ENCODE measurements at regions not wholly inside any gene's neighbourhood (a gene's known extent, or its start where the extent isn't known, plus 50 kb on each side); places are given as distances from the start of the nearest gene placed in this dataset.

DNA sequence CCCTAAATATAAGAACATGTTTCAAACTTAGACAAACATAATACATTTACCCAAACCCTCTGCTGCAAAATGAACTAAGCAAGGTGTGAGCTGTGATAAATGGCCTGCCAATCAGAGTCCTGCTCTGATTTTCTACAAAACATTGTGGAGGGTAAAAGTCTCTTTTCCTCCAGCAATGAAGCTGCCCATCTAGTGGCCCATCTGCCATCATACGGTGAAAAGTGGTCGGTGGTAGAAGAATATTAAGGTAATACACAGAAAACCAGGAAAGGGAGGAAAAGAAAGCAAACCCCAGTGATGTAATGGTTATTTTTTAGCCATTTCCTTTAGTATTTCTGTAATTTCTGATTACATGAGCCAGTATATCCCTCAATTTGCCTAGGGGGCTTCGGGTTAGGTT is 838.1 kb downstream of the TBL1XR1 start:
- H3K27me3 ChIP-seq (ENCODE audit: control insufficient read depth, insufficient read depth, low read length), result no peaks in the 10 kb centered on the region
- no peak overlapping the region for H3K27ac ChIP-seq (ENCODE audit: low read depth, low read length)
- no peak for DNase-seq (ENCODE audit: low read depth in 4 of 6, low spot score in 6 of 6)
- 78% methylated on average over 3 of the region's 3 CpGs for WGBS (ENCODE audit: insufficient coverage)
- no peaks in the 10 kb centered on the region for H3K4me1 ChIP-seq (ENCODE audit: control insufficient read depth, insufficient read depth, low read length)
- no peaks in the 10 kb centered on the region for H3K9me3 ChIP-seq (ENCODE audit: control insufficient read depth, insufficient read depth, low read length)
- H3K4me3 ChIP-seq (ENCODE audit: low read depth, low read length), result no peak overlapping the region
- no peaks in the 10 kb centered on the region for H3K36me3 ChIP-seq (ENCODE audit: control insufficient read depth, insufficient read depth, low read length)

- no peaks in the 10 kb centered on the region for H3K36me3 ChIP-seq (ENCODE audit: control insufficient read depth, insufficient read depth, low read length)
- H3K4me3 ChIP-seq (ENCODE audit: low read depth, low read length), result no peak overlapping the region
- H3K27me3 ChIP-seq (ENCODE audit: control insufficient read depth, insufficient read depth, low read length), result no peaks in the 10 kb centered on the region
- DNase-seq (ENCODE audit: low read depth in 4 of 6, low spot score in 6 of 6), result no peak
- no peaks in the 10 kb centered on the region for H3K9me3 ChIP-seq (ENCODE audit: control insufficient read depth, insufficient read depth, low read length)
- H3K4me1 ChIP-seq (ENCODE audit: control insufficient read depth, insufficient read depth, low read length), result no peaks in the 10 kb centered on the region
- no peak overlapping the region for H3K27ac ChIP-seq (ENCODE audit: low read depth, low read length)
Observed at GRCh38 chr3:176357891-176358290, 839.4 kb downstream of the TBL1XR1 start.

GRCh38 chr3:176354843-176355242 is 842.4 kb downstream of the TBL1XR1 start:
- H3K4me3 ChIP-seq (ENCODE audit: low read depth, low read length), result no peak overlapping the region
- no peaks in the 10 kb centered on the region for H3K27me3 ChIP-seq (ENCODE audit: control insufficient read depth, insufficient read depth, low read length)
- no peak for DNase-seq (ENCODE audit: low read depth in 4 of 6, low spot score in 6 of 6)
- WGBS (ENCODE audit: insufficient coverage), result no CpG with 5 or more reads among the region's 2 CpGs
- no peaks in the 10 kb centered on the region for H3K4me1 ChIP-seq (ENCODE audit: control insufficient read depth, insufficient read depth, low read length)
- no peaks in the 10 kb centered on the region for H3K9me3 ChIP-seq (ENCODE audit: control insufficient read depth, insufficient read depth, low read length)
- no peak overlapping the region for H3K27ac ChIP-seq (ENCODE audit: low read depth, low read length)
- no peaks in the 10 kb centered on the region for H3K36me3 ChIP-seq (ENCODE audit: control insufficient read depth, insufficient read depth, low read length)

- no peak overlapping the region for H3K4me3 ChIP-seq (ENCODE audit: low read depth, low read length)
- 80% methylated on average over 1 of the region's 4 CpGs for WGBS (ENCODE audit: insufficient coverage)
- H3K36me3 ChIP-seq (ENCODE audit: control insufficient read depth, insufficient read depth, low read length), result no peaks in the 10 kb centered on the region
- DNase-seq (ENCODE audit: low read depth in 4 of 6, low spot score in 6 of 6), result no peak
- no peaks in the 10 kb centered on the region for H3K9me3 ChIP-seq (ENCODE audit: control insufficient read depth, insufficient read depth, low read length)
- H3K27ac ChIP-seq (ENCODE audit: low read depth, low read length), result no peak overlapping the region
- no peaks in the 10 kb centered on the region for H3K4me1 ChIP-seq (ENCODE audit: control insufficient read depth, insufficient read depth, low read length)
- no peaks in the 10 kb centered on the region for H3K27me3 ChIP-seq (ENCODE audit: control insufficient read depth, insufficient read depth, low read length)
Observed at GRCh38 chr3:176352716-176353334, 844.5 kb downstream of the TBL1XR1 start.

DNA sequence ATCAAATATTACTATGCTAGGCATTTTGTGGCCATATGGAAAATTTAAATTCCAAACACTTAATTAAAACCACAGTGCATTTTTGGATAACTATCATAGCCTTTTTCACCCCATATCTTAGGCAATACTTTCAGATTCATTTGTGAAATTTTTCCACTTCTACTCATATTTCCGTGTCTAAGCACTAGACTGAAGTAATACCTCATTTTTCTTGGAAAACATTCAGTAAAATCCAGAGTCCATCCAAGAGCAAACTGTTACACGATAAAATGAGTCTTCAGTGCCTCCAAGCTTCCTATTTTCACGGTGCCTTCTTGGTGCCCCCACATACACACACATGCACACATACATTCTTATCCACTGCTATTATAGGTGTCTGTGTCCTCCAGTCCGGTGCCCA is 845.9 kb downstream of the TBL1XR1 start:
- Histone ChIP-seq H3K4me3 (ENCODE audit: low read depth, low read length) (no peak overlapping the region), H3K27ac (ENCODE audit: low read depth, low read length) (no peak overlapping the region), H3K4me1 (ENCODE audit: control insufficient read depth, insufficient read depth, low read length) (no peaks in the 10 kb centered on the region), H3K27me3 (ENCODE audit: control insufficient read depth, insufficient read depth, low read length) (no peaks in the 10 kb centered on the region), H3K9me3 (ENCODE audit: control insufficient read depth, insufficient read depth, low read length) (no peaks in the 10 kb centered on the region), H3K36me3 (ENCODE audit: control insufficient read depth, insufficient read depth, low read length) (no peaks in the 10 kb centered on the region)
- 90% methylated on average over 3 of the region's 4 CpGs for WGBS (ENCODE audit: insufficient coverage)
- no peak for DNase-seq (ENCODE audit: low read depth in 4 of 6, low spot score in 6 of 6)

DNA sequence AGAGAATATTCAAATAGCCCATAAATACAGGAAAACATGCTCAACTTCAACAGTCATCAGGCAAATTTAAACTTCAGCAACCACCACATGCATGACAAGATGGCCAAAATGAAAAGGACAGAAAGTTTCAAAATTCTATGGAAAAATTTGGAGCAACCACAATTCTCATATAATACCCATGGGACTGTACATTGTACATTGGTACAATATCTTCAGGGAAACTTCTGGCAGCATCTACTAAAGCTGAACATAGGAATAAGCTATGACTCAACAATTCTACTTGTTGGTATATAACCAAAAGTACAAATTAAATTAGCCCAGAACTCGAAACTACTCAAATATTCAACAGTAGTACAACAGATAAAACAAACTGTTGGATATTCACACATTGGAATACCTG is 847.6 kb downstream of the TBL1XR1 start:
- Histone ChIP-seq H3K27ac (ENCODE audit: low read depth, low read length) (no peak overlapping the region), H3K27me3 (ENCODE audit: control insufficient read depth, insufficient read depth, low read length) (no peaks in the 10 kb centered on the region), H3K4me1 (ENCODE audit: control insufficient read depth, insufficient read depth, low read length) (no peaks in the 10 kb centered on the region), H3K4me3 (ENCODE audit: low read depth, low read length) (no peak overlapping the region), H3K36me3 (ENCODE audit: control insufficient read depth, insufficient read depth, low read length) (no peaks in the 10 kb centered on the region), H3K9me3 (ENCODE audit: control insufficient read depth, insufficient read depth, low read length) (no peaks in the 10 kb centered on the region)
- WGBS (ENCODE audit: insufficient coverage), result no CpG with 5 or more reads among the region's 1 CpG
- no peak for DNase-seq (ENCODE audit: low read depth in 4 of 6, low spot score in 6 of 6)

DNA sequence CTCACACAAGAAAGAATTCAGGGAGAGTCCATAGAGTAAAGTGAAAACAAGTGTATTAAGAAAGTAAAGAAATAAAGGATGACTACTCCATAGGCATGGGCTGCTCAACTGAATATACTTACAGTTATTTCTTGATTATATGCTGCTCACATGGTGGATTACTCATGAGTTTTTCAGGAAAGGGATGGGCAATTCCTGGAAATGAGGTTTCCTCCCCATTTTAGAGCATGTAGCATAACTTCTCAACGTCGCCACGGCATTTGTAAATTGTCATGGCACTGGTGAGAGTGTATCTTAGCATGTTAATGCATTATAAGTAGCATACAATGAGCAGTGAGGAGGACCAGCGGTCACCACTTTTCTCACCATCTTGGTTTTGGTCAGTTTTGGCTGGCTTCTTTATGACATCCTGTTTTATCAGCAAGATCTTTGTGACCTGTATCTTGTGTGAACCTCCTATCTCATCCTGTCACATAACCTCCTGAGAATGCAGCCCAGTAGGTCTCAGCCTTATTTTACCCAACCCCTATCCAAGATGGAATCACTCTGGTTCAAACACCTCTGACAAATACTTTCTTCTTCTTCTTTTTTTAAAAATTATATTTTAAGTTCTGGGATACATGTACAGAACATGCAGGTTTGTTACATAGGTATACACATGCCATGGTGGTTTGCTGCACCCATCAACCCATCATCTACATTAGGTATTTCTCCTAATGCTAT is 849.7 kb downstream of the TBL1XR1 start:
- 0% methylated on average over 1 of the region's 4 CpGs for WGBS (ENCODE audit: insufficient coverage)
- no peak overlapping the region for H3K4me3 ChIP-seq (ENCODE audit: low read depth, low read length)

GRCh38 chr3:176341963-176342362 is 855.3 kb downstream of the TBL1XR1 start:
- H3K27me3 ChIP-seq (ENCODE audit: control insufficient read depth, insufficient read depth, low read length), result no peaks in the 10 kb centered on the region
- no peaks in the 10 kb centered on the region for H3K4me1 ChIP-seq (ENCODE audit: control insufficient read depth, insufficient read depth, low read length)
- H3K36me3 ChIP-seq (ENCODE audit: control insufficient read depth, insufficient read depth, low read length), result no peaks in the 10 kb centered on the region
- H3K27ac ChIP-seq (ENCODE audit: low read depth, low read length), result no peak overlapping the region
- DNase-seq (ENCODE audit: low read depth in 4 of 6, low spot score in 6 of 6), result no peak
- no peak overlapping the region for H3K4me3 ChIP-seq (ENCODE audit: low read depth, low read length)
- WGBS (ENCODE audit: insufficient coverage), result 100% methylated on average over 1 of the region's 5 CpGs
- no peaks in the 10 kb centered on the region for H3K9me3 ChIP-seq (ENCODE audit: control insufficient read depth, insufficient read depth, low read length)

More for the DNA sequence above, 849.7 kb downstream of the TBL1XR1 start:
- Histone ChIP-seq H3K9me3 (ENCODE audit: control insufficient read depth, insufficient read depth, low read length) (no peaks in the 10 kb centered on the region), H3K4me1 (ENCODE audit: control insufficient read depth, insufficient read depth, low read length) (no peaks in the 10 kb centered on the region), H3K36me3 (ENCODE audit: control insufficient read depth, insufficient read depth, low read length) (no peaks in the 10 kb centered on the region), H3K27me3 (ENCODE audit: control insufficient read depth, insufficient read depth, low read length) (no peaks in the 10 kb centered on the region), H3K27ac (ENCODE audit: low read depth, low read length) (no peak overlapping the region)
- DNase-seq (ENCODE audit: low read depth in 4 of 6, low spot score in 6 of 6), result no peak

GRCh38 chr3:176328666-176329065 is 868.6 kb downstream of the TBL1XR1 start:
- Histone ChIP-seq H3K36me3 (ENCODE audit: control insufficient read depth, insufficient read depth, low read length) (no peaks in the 10 kb centered on the region), H3K27me3 (ENCODE audit: control insufficient read depth, insufficient read depth, low read length) (no peaks in the 10 kb centered on the region), H3K27ac (ENCODE audit: low read depth, low read length) (no peak overlapping the region), H3K4me1 (ENCODE audit: control insufficient read depth, insufficient read depth, low read length) (no peaks in the 10 kb centered on the region), H3K4me3 (ENCODE audit: low read depth, low read length) (no peak overlapping the region), H3K9me3 (ENCODE audit: control insufficient read depth, insufficient read depth, low read length) (no peaks in the 10 kb centered on the region)
- WGBS (ENCODE audit: insufficient coverage), result no CpG with 5 or more reads among the region's 1 CpG
- DNase-seq (ENCODE audit: low read depth in 4 of 6, low spot score in 6 of 6), result peak in 1 of 6 donors; percentile 38

DNA sequence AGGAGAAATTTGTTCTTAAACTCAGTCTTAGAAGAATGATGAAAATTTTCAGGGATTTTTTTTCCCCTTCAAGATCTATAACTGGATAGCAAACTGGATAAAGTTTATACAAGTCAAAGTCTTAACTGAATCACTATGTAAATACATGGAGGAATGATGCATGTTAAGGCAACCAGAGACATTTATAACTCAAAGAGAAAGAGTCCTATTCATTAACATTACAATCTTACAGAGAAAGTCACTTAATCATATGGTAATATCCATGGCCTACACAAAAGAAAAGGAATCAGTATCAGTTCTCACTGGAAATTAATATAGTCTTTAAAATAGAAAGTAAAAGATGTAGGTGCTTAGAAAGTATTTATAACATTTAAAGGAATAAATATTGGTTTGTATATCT is 869.1 kb downstream of the TBL1XR1 start:
- no peaks in the 10 kb centered on the region for H3K36me3 ChIP-seq (ENCODE audit: control insufficient read depth, insufficient read depth, low read length)
- H3K9me3 ChIP-seq (ENCODE audit: control insufficient read depth, insufficient read depth, low read length), result no peaks in the 10 kb centered on the region
- no peaks in the 10 kb centered on the region for H3K27me3 ChIP-seq (ENCODE audit: control insufficient read depth, insufficient read depth, low read length)
- no peak overlapping the region for H3K4me3 ChIP-seq (ENCODE audit: low read depth, low read length)
- no peak overlapping the region for H3K27ac ChIP-seq (ENCODE audit: low read depth, low read length)
- peak in 1 of 6 donors; percentile 3 for DNase-seq (ENCODE audit: low read depth in 4 of 6, low spot score in 6 of 6)
- no peaks in the 10 kb centered on the region for H3K4me1 ChIP-seq (ENCODE audit: control insufficient read depth, insufficient read depth, low read length)
